Esophagus mucosa (tissue), 1 donor: ENCODE measurements at regions not wholly inside any gene's neighbourhood (a gene's known extent, or its start where the extent isn't known, plus 50 kb on each side); places are given as distances from the start of the nearest gene placed in this dataset.
"Not testable (repeated sequence)": the region's sequence is repeated elsewhere in the genome, so short reads cannot be mapped to it uniquely, and the experiment has no call there.

ENCODE experiments used
- ATAC-seq: fragments of 200-7000 bp; cut with Tn5 transposase; one replicate; pipeline ENCODE4 v1.9.1; 2020
- donor health status: DM: yes; HTN: yes; CAD: no.

DNA sequence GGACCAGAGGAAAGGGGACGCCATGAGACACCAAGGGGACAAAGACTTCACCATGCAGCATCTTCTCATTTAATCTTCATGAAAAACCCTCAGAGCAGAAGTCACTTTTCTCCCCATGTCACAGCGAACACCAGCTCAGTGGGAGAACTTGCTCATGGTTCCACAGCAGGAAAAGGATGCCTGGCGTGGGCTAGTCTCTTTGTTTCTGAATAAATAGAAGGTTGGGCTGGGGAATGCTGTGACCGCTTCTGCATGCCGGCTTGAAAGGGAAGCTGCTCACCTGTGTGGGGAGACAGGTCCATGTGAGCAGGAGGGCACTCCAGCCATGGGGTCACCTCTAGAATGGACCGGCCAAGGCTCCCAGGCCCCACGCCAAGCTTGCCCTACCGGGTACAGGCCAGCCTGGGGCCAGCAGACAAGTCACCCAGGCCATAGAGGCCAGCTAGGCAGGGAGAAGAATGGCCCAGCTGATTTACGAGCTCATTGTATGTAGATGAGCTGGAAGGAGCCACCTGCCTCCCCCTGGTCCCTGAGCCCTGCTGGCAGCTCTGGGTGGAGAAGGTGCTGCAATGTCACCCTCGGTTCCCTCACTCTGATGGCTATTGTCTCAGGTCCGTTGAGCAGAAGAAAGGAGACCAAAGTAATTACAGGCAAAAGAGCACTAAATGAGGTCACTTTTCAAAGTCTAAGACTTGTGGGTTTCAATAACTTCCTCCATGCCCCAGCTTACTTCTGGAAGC, 82.0 kb upstream of the PDZD8 start:
- no peak for ATAC-seq

DNA sequence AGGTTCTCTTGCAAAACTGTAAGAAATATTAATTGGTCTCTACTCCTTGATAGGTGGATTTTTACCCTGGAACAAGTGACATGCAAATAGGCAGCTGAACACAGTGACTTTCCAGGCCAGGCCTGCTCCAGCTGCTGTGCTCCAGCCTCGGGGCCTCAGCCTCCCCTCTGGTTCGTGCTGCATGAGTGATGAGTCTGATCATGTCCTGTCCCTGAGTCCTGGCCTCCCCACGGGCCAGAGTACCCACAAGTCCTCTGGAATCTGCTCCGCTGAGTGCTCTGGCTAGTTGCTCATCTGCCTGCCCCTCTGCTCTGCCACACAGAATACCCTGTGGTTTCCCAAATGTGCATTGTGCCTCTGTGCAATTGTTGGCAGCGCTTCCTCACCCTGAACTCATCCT, 80.1 kb upstream of the PDZD8 start:
- ATAC-seq = no peak

DNA sequence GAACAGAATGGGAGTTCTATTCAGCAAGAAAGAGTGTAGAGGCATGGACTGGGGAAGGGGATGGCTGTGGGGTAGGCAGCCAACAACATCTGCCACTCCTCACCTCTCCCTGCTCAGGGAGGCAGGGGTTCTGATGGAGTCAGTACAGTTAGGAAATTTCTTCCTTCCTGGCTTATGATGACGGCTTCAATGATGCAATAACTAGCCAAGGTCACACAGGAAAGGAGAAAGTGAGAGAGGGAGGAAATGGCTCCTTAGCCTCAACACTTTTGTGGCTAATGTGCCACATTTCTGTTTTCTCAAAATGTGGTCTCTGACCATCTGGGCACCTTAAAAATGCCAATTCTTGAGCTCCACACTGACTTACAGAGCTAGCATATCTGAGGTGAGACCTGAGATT, 79.3 kb upstream of the PDZD8 start:
- peak; percentile 12 for ATAC-seq

DNA sequence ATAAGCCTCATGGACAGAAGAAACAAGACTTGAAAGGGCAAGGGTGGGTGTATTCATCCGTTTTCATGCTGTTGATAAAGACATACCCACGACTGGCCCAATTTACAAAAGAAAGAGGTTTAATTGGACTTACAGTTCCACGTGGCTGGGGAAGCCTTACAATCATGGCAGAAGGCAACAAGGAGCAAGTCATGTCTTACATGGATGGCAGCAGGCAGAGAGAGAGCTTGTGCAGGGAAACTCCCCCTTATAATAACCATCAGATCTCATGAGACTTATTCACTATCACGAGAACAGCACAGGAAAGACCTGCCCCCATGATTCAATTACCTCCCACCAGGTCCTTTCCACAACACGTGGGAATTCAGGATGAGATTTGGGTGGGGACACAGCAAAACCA, 78.2 kb upstream of the PDZD8 start:
- ATAC-seq = not testable (repeated sequence)

DNA sequence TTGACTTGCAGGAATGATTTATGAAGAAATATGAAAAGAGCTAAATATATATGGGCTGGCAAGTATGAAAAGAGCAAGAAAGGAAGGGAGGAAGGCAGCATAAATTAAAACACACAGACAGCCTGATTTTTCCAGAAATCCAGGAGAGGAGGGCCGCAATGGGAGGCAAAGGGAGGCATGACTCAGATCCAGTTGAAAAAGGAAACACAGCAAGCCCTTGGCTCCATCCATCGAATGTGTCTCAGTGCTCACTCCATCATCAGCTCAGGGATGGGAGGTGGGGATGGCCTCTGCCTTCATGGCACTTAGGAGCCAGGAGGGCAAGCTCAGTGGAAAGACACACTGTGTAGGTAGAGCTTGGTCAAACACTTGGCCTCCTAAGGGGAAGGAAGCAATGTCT, 75.7 kb upstream of the PDZD8 start:
- ATAC-seq = peak; percentile 23

DNA sequence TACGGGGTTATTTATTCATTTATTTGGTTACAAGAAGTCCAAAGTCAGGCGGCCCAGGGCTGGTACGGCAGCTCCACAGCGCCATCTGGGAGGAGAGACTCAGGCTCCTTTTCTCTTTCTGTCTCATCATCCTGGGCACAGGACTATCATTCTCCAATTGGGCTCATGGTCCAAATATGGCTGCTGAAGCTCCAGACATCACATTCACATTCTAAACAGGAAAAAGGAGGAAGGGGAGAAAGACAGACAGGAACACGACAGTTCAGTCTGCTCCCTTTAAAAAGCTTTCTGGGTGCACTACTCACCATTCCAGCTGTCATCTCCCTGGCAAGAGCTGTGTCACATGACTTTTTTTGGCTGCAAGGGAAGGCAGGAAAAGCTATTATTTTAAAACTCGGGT, 74.4 kb upstream of the PDZD8 start:
- no peak for ATAC-seq

DNA sequence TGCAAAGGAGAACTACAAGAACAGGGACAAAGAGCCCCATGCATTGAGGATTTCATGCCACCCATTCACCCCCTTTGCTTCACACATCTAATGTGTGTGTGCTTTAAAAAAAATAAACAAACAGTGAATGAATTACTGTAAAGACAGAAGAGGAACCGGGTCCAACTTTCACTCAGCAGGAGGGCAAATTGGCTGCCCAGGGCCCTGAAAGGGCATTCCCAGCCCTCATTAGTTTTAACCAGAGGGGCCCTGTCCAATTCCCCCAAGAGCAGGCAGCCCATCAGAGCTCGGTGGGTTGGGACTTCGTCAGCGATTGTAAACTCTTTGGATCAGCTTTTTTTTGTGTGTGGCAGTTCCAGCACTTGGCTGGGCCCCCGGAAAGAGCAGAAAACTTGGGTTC, 73.6 kb upstream of the PDZD8 start:
- ATAC-seq = no peak

DNA sequence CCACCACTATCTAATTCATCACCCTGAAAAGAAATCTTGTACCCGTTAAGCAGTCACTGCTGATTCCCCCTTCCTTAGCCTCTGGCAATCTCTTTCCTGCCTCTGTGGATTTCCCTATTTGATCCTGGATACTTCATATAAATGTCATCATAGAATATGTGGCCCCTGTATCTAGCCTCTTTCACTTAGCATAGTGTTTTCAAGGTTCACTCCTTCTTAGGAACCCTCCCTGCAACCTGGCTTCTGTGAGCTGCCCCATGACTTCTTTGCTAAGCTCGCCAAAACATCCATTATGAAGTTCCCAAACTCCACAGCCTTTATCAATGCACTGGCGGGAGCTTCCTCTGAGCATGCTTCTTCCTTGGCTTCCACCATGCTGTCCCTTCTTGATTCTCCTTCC, 70.8 kb upstream of the PDZD8 start:
- ATAC-seq = no peak

DNA sequence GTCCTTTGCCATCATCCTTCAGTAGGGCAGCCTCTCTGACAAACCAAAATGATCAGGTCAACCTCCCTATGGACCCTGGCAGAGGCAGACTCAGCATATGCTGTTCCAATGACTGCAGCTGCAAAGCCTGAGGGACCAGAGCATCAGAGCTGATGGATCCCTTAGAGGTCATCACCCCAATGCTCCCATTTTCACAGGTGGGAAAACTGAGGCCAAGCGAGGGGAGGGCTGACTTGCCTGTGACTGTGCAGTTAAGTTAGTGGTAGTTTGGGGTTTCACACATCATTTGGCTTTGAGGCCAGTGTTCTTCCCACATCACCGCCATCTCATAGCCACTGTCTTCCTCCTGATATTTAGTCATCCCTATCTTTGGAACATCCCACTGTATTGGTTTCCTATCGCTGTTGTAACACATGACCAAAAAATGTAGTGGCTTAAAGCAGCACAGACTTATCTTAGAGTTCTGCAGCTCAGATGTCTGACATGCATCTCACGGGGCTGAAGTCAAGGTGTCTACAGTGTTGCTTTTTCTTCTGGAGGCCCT, 69.3 kb upstream of the PDZD8 start:
- no peak for ATAC-seq

DNA sequence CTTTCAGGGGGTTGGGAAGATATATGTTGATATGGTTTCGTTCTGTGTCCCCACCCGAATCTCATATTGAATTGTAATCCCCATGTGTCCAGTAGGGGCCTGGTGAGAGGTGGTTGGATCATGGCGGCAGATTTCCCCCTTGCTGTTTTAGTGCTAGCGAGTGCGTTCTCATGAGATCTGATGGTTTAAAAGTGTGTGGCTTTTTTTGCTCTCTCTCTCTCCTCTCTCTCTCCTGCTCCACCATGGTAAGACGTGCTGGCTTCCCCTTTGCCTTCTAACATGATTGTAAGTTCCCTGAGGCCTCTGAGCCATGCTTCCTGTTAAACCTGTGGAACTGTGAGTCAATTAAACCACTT, 68.4 kb upstream of the PDZD8 start:
- ATAC-seq = peak; percentile 24

DNA sequence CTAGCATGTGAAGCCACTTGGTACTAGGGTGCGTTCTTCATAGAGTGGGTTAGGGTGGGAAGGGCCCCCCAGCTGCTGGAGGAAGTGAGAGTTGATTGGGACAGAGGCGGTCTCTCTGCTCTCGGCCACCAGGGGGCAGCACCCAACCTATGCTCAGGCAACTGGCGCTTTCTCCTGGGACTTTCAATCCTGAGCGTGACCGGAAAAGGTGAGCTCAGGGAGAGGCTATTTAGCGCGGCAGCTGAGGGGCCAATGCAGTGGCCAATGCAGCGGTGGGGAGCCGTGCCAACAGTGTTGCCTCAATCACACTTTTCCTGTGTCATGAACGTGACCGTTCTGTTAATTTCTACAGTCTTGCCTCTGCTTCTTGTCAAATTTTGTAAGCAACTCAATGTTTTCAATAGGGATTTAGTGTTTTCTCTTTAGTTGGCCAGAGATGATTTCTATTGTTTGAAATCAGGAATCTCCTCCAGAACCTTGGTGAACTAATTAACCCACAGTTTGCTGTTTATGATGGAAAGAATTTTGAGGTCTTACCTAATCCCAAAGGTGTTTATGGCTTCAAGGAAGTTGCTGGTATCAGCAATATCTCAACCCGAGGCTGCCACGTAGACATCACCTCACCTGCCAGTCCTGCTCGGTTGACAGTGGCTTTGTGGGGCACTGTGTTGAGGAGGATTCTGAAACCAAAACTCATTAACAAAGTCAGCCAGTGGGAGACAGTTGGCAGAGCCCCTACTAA, 67.9 kb upstream of the PDZD8 start:
- ATAC-seq = peak; percentile 77

DNA sequence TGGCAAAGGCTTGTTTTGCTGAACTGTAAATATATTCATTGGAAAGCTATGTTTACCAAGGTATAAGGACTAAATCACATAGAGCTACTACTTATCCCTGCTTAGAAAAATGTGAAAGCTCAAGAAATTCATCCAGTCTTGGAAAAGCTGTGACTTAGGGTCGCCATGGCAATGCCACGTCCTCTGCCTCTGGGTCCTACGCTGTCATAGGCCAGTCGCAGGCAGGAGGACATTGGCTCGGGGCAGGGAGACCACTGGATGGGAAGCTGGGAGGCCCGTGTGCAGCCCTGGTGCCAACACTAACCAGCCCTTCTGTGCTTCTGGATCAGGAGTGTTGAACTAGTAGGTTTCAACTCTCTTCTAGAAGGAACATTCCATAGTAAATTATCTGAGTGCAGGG, 67.3 kb upstream of the PDZD8 start:
- ATAC-seq = no peak

DNA sequence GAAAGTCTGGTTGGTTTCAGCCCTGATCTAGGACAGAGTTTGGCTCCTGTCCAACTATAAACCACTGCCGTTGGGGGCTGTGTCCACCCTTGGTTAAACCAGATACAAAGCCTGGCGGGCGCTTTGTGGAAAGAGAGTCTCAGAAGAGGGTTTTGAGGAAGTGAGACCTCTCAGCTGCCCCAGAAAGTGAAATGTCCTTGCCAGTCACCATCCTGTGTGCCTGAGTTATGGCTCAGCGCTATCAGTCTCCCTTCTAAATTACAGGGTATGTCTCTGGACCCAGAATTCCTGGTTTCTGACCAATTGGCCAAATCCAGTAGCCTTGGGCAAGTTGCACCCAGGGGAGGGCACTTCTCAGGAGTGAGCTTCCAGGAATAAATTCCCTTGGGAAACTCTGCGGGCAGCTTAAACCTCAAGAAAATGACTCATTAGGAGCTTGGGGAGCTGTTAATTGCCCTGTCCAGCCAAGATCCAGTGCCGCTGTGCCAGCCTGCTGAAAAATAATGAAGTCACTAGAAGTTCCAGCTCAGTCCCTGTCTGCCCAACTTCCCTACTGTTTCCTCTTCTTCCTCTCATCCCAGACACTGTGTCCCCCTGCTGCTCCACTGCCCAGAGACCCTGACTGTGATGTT, 66.7 kb upstream of the PDZD8 start:
- no peak for ATAC-seq

DNA sequence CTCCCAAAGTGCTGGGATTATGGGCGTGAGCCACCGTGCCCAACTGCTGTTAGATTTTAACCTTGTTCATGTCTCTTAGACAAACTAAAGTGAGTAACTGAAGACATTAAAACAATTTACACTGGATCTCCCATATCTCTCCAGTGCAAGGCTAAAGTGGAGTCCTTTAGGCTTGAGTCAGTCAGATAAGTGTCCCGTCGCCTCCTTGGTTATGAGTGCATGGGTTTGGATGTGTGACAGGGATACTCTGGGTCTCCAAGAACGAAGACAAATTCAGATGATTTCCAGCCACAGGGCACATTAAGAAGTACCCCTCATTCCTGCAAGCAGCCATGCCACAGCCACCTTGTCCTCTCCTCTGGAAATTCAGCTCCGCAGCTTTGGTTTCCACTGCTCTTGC, 66.1 kb upstream of the PDZD8 start:
- ATAC-seq = no peak

DNA sequence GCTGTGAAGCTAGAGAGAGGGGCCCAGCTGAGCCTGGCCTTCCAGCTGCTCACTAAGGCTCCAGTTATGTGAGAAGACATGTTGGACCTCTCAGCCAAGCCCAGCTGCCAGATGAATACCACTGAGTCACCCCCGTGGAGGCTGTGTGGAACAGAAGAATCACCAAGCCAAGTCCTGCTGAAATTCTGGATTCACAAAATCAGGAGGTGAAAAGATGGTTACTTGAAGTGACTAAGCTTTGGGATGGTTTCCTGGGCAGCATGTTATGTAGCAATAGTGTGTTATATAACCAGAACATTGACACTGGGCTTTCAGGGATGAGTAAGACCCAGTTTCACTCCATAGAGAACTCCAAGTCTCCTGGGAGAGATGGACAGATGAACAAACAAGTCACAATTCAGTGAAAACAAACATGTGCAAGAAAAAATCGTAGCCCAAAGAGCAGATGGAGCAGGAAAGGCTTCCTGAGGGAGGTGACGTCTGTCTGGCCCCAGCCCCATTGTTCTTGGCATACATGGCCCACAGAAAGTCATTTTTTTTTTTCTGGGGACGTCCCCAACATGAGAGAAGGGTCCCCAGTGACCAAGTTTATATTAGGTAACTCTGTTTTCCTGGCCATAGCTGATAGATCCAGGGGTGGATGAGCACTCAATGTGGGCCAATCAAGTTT, 64.1 kb upstream of the PDZD8 start:
- ATAC-seq = peak; percentile 75

DNA sequence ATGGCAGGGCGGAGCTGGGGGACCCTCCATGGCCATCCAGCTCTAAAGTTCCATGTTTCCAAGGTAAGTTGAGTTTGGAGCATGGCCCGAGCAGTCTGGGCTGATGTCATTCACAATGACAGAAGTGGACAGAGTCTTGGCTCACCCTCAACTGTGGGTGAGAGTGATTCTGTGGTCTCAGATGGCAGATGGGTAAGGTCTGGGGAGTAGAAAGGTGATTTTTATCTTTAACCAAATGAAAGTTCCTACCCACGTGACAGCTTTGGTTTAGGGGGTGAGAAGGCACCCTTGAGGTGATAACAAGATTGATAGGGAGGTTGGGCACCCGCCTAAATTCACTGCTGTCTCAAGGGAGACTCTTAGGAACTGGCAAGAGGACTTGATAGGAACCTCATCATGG, 57.6 kb upstream of the PDZD8 start:
- ATAC-seq = no peak

DNA sequence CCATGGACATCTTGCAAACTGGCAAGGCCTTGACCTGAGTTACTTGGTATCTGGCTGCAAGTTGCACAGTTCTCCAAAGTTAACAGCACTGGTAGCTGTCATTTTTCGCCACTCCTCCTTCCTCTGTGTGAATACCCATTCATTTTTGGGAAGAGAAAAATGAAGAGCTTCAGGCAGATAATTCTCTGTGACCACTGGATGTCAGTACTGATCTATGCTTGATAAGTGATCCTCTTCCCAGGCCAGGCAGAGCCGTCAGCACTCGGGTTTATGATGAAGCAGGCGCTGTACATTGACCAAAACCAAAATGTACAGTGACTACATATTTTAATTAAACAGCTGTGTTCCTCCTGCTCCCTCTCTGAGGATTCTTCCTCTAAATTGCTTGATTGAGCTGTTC, 55.9 kb upstream of the PDZD8 start:
- ATAC-seq = peak; percentile 43

DNA sequence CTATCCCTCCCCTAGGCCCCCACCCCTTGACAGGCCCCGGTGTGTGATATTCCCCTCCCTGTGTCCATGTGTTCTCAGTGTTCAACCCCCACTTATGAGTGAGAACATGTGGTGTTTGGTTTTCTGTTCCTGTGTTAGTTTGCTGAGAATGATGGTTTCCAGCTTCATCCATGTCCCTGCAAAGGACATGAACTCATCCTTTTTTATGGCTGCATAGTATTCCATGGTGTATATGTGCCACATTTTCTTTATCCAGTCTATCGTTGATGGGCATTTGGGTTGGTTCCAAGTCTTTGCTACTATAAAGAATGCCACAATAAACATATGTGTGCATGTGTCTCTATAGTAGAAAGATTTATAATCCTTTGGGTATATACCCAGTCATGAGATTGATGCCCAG, 55.3 kb upstream of the PDZD8 start:
- ATAC-seq = not testable (repeated sequence)

DNA sequence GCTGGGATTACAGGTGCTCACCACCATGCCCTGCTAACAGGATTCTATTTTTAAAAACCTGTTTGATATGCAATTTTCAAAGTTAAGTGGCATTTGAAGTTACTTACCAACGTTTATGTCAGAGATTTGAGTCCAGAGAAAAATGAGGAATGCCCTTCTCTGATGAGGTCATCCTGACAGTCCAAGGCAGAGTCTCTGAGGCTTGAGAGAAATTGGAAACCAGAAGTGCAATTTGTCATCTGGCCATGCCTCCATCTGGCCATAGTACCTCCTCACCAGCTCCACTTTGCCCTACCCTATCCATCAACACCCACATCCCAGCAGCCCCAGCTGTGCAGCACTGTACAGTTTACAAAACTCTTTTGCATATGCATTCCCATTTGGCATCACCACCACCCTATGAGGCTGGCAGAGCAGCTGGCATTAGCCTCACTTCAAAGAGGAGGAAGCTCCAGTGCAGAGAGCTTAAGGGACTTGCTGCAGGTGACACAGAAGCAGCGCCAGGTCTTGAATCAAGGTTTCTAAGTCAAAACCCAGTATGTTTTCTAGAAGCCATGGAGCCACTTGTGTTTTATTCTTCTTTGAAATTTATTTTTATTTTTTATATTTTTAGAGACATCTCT, 54.5 kb upstream of the PDZD8 start:
- ATAC-seq = no peak

DNA sequence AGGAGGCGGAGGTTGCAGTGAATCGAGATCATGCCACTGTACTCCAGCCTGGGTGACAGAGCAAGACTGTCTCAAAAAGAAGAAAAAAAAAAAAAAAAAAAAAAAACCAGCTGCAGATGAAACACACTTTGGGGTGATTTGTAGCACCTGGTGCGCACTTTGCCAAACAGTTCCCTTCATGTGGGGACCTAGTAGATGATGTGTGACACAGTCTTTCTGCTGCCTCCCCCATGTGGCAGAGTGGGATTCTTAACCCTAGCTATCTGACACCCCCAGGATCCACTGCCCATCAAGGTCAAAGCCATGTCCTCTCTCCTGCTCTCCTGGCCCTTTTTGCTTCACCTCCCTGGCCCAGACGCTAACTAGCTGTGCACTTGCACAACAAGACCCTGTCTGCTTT, 52.1 kb upstream of the PDZD8 start:
- ATAC-seq = no peak

DNA sequence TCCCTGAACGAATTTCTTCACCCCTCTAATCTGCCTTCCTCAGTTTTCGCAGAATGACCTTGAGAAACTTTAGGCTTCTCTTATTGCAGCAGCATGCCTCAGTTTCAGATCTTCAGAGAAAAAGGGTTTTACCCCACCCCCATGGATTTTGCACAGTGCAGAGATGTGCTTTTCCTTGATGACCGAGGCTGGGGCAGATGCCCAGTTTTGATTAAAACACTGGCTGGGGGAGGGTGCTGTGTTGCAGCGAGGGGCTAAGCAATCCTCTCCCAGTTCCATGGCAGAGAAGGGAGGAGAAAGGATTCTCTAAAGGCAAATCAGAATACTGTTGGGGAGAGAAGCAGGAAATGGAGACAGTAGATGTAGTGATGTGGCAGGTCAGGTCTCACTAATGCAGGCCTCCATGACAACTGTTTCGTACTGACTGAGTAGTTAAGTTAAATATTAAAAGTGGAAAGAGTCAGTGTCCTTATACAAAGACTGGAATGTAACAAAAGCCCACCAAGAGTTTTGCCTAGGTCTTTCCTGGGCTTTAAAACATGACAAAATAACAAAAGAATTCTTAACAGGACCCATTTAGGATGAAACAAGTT, 50.8 kb upstream of the PDZD8 start:
- no peak for ATAC-seq
